Smooth muscle cell (in vitro differentiated cells): ENCODE measurements at regions not wholly inside any gene's neighbourhood (a gene's known extent, or its start where the extent isn't known, plus 50 kb on each side); places are given as distances from the start of the nearest gene placed in this dataset.

Source experiments
- DNase-seq: peaks from one replicate; lab custom pipeline; 2025; ENCODE audit not compliant: unreplicated experiment; lab: John Stamatoyannopoulos, UW
- H2AFZ ChIP-seq: fragments of 200-600 bp; sonication (generic); 2 replicates; pipeline ENCODE4 v1.6.0; 2016; ENCODE audit warnings: antibody characterized with exemption, low read depth, mild to moderate bottlenecking
- H3F3A ChIP-seq: fragments of 200-600 bp; sonication (generic); 2 replicates; pipeline ENCODE4 v1.6.0; 2017; ENCODE audit warnings: antibody characterized with exemption, low read depth
- H3K27ac ChIP-seq: fragments of 200-600 bp; sonication (generic); 2 replicates; pipeline ENCODE4 v1.5.1; 2016; ENCODE audit warnings: low read depth, mild to moderate bottlenecking
- H3K27me3 ChIP-seq: fragments of 200-600 bp; sonication (generic); 2 replicates; pipeline ENCODE4 v1.6.1; 2016; ENCODE audit warnings: low read depth, mild to moderate bottlenecking
- H3K36me3 ChIP-seq: fragments of 200-600 bp; sonication (generic); 2 replicates; pipeline ENCODE4 v1.5.1; 2016; ENCODE audit warnings: low read depth
- H3K4me1 ChIP-seq: fragments of 200-600 bp; sonication (generic); 2 replicates; pipeline ENCODE4 v1.5.1; 2016; ENCODE audit warnings: low read depth
- H3K4me2 ChIP-seq: fragments of 200-600 bp; sonication (generic); 2 replicates; pipeline ENCODE4 v1.6.0; 2016; ENCODE audit warnings: mild to moderate bottlenecking
- H3K4me3 ChIP-seq: fragments of 200-600 bp; sonication (generic); 2 replicates; pipeline ENCODE4 v1.5.1; 2016; ENCODE audit warnings: mild to moderate bottlenecking
- H3K79me2 ChIP-seq: fragments of 200-600 bp; sonication (generic); 2 replicates; pipeline ENCODE4 v1.6.0; 2016; ENCODE audit warnings: low read depth, mild to moderate bottlenecking
- H3K9ac ChIP-seq: fragments of 200-600 bp; sonication (generic); 2 replicates; pipeline ENCODE4 v1.6.0; 2016; ENCODE audit warnings: low read depth
- H3K9me3 ChIP-seq: fragments of 200-600 bp; sonication (generic); replicated peaks from 2 replicates; pipeline ENCODE4 v1.5.1; 2016; ENCODE audit warnings: low read depth
- H4K20me1 ChIP-seq: fragments of 200-600 bp; sonication (generic); 2 replicates; pipeline ENCODE4 v1.6.0; 2016; ENCODE audit warnings: low read depth
- whole genome bisulfite sequencing: methylation state at CpG from one replicate; pipeline ENCODE4 v1.1.7; 2016; ENCODE audit warnings: low lambda C conversion rate; 5-methylcytosine and 5-hydroxymethylcytosine counted together
- TF ChIP-seq, protein P1 (sequence below): fragments of 200-600 bp; sonication (generic); IDR thresholded peaks from 2 replicates; pipeline ENCODE4 v1.5.1; 2017; ENCODE audit warnings: borderline replicate concordance, mild to moderate bottlenecking, antibody characterized with exemption; ENCODE audit not compliant: insufficient read depth, poor library complexity, severe bottlenecking

DNA sequence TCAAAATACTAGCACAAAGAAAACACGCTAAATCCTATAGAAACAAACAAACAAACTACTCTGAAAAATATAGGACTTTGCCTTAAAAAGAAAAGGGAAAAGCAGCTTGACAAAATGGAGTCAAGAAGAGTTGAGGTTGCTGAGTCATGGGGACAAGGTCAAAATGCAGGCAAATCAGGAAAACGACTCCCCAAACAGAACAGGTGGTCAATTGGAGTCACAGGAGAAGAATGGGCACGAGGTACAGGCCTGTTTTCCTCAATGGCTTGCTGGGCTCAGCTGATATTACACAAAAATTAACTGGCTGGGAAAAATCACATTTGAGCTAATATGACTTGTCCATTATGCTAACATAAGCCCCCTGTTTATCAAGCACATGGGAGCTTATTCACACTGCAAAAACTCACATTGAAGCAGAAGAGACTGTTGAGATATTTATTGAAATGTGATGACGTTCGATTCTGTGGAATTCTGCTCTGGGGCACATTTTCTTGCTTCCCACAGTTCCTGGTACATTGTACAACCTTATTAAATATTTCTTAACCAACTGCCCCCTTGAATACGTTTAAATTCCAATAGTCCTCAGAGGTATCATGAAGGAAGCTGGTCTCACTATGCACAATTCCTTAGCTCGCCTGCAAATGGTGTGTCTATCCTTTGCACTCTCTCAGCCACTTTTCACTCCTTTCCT is 1622.1 kb downstream of the STIM2 start:
- Histone ChIP-seq H3F3A (no peaks in the 10 kb centered on the region), H4K20me1 (no peaks in the 10 kb centered on the region), H3K4me2 (no peak overlapping the region), H3K4me1 (peaks cover 6% of the 10 kb centered on the region), H2AFZ (no peak overlapping the region), H3K36me3 (no peaks in the 10 kb centered on the region), H3K27me3 (no peaks in the 10 kb centered on the region), H3K27ac (no peak overlapping the region), H3K9ac (no peak overlapping the region), H3K79me2 (no peaks in the 10 kb centered on the region), H3K4me3 (no peak overlapping the region), H3K9me3 (no peaks in the 10 kb centered on the region)
- no peak for DNase-seq
- 82% methylated on average over 7 of the region's 7 CpGs for WGBS
- TF ChIP-seq, protein P1, sequence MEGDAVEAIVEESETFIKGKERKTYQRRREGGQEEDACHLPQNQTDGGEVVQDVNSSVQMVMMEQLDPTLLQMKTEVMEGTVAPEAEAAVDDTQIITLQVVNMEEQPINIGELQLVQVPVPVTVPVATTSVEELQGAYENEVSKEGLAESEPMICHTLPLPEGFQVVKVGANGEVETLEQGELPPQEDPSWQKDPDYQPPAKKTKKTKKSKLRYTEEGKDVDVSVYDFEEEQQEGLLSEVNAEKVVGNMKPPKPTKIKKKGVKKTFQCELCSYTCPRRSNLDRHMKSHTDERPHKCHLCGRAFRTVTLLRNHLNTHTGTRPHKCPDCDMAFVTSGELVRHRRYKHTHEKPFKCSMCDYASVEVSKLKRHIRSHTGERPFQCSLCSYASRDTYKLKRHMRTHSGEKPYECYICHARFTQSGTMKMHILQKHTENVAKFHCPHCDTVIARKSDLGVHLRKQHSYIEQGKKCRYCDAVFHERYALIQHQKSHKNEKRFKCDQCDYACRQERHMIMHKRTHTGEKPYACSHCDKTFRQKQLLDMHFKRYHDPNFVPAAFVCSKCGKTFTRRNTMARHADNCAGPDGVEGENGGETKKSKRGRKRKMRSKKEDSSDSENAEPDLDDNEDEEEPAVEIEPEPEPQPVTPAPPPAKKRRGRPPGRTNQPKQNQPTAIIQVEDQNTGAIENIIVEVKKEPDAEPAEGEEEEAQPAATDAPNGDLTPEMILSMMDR = no peak

DNA sequence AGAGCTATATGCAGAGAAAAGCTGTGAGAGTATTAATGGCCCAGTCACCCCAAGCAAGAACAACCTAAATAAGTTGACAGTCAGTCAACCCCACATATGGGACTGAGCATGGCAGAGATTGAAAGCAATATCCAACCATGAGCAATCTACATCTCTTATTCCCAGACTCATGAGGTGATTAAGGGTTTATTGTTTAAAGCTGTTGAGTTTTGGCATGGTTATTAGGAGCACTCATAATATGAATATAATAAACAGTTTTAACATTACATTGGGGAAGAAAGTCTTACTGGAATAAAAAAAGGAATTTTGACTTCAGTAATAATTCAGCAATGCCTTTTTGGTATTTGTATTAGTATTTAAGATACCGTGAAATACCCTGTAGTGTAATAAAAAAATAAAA is 1627.4 kb downstream of the STIM2 start:
- DNase-seq = no peak
- H3K27me3 ChIP-seq = no peaks in the 10 kb centered on the region
- peaks cover 6% of the 10 kb centered on the region for H3K4me1 ChIP-seq
- no peaks in the 10 kb centered on the region for H4K20me1 ChIP-seq
- H3K79me2 ChIP-seq = no peaks in the 10 kb centered on the region
- H3K9me3 ChIP-seq = no peaks in the 10 kb centered on the region
- H3K9ac ChIP-seq = no peak overlapping the region
- WGBS = 100% methylated on average over 1 of the region's 1 CpG
- H3F3A ChIP-seq = no peaks in the 10 kb centered on the region
- H2AFZ ChIP-seq = no peak overlapping the region
- no peaks in the 10 kb centered on the region for H3K36me3 ChIP-seq
- no peak overlapping the region for H3K27ac ChIP-seq
- TF ChIP-seq, protein P1 = no peak
- no peak overlapping the region for H3K4me3 ChIP-seq
- H3K4me2 ChIP-seq = no peak overlapping the region

DNA sequence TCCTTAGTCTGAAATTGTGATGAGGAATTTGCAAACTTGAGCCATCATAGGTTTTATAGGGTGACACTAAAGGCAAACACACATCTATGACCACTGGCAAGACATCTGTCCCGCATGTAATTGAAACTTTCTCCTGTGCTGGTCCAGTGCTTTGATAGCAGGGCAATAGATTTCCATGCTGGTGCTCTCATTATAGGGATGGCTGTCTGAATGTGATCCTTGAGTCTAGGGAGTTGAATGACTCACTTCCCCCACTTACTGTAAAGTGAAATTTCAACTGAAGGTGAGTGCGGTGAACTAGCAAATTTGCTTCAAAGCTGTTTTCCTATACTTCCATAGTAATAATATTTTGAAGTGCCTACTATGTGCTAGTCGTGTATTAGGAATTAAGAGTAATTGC is 1630.0 kb downstream of the STIM2 start:
- Histone ChIP-seq H3K79me2 (no peaks in the 10 kb centered on the region), H3K27ac (no peak overlapping the region), H3K9me3 (no peaks in the 10 kb centered on the region), H3K9ac (no peak overlapping the region), H4K20me1 (no peaks in the 10 kb centered on the region), H3K27me3 (no peaks in the 10 kb centered on the region), H3K36me3 (no peaks in the 10 kb centered on the region), H3K4me1 (no peaks in the 10 kb centered on the region), H2AFZ (peak overlapping the region; percentile 32), H3F3A (no peaks in the 10 kb centered on the region), H3K4me2 (no peak overlapping the region), H3K4me3 (no peak overlapping the region)
- TF ChIP-seq, protein P1 = no peak
- no peak for DNase-seq
- WGBS = 59% methylated on average over 3 of the region's 3 CpGs

DNA sequence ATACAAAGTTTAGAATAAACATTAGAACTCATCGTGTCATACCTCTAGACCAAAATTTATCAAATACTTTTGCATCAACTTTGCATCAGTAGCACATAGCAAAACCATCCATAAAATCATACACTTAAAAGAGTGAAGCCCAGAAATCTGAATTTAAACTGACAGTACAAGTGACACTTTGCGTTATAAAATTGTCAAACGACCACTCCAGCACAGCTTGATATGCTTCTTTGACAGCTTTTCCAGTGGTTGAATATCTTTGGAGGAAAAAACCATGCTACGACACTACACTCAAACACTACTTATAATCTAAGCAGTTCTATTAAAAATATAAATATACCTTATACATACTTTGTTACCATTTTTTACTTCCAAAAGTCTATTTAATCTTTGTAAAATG is 1644.4 kb downstream of the STIM2 start:
- 82% methylated on average over 4 of the region's 4 CpGs for WGBS
- H2AFZ ChIP-seq = no peak overlapping the region

More for the DNA sequence above, 1644.4 kb downstream of the STIM2 start:
- Histone ChIP-seq H3K9ac (no peak overlapping the region), H3K36me3 (no peaks in the 10 kb centered on the region), H3K4me2 (no peak overlapping the region), H3F3A (no peaks in the 10 kb centered on the region), H4K20me1 (no peaks in the 10 kb centered on the region), H3K4me3 (no peak overlapping the region), H3K4me1 (no peaks in the 10 kb centered on the region), H3K27ac (no peak overlapping the region), H3K9me3 (peaks cover 4% of the 10 kb centered on the region), H3K79me2 (no peaks in the 10 kb centered on the region), H3K27me3 (no peaks in the 10 kb centered on the region)
- TF ChIP-seq, protein P1 = no peak
- DNase-seq = no peak
